Rectal smooth muscle tissue (tissue), 1 donor: ENCODE measurements at regions not wholly inside any gene's neighbourhood (a gene's known extent, or its start where the extent isn't known, plus 50 kb on each side); places are given as distances from the start of the nearest gene placed in this dataset.

Experiments
- H3K27ac ChIP-seq: one replicate; pipeline ENCODE4 v1.7.0; 2013; ENCODE audit warnings: low read depth, low read length, inconsistent platforms
- H3K27me3 ChIP-seq: one replicate; pipeline ENCODE4 v1.7.0; 2013; ENCODE audit warnings: low read length; ENCODE audit not compliant: control insufficient read depth, insufficient read depth
- H3K36me3 ChIP-seq: one replicate; pipeline ENCODE4 v1.7.0; 2013; ENCODE audit warnings: low read length; ENCODE audit not compliant: control insufficient read depth, insufficient read depth
- H3K4me1 ChIP-seq: one replicate; pipeline ENCODE4 v1.7.0; 2013; ENCODE audit warnings: low read length; ENCODE audit not compliant: control insufficient read depth, insufficient read depth
- H3K4me3 ChIP-seq: one replicate; pipeline ENCODE4 v1.7.0; 2013; ENCODE audit warnings: low read length
- H3K9ac ChIP-seq: one replicate; pipeline ENCODE4 v1.7.0; 2013; ENCODE audit warnings: low read length

- H3K9ac ChIP-seq = no peak overlapping the region
- H3K27ac ChIP-seq = no peak overlapping the region
- H3K27me3 ChIP-seq = peaks cover 4% of the 10 kb centered on the region
Measured at GRCh38 chr17:79395066-79395465, 215.8 kb downstream of the RBFOX3 start.

GRCh38 chr17:79393358-79394052 lies 217.3 kb downstream of the RBFOX3 start:
- Histone ChIP-seq H3K36me3 (no peaks in the 10 kb centered on the region), H3K27ac (no peak overlapping the region), H3K4me3 (no peak overlapping the region), H3K27me3 (peaks cover 4% of the 10 kb centered on the region), H3K4me1 (no peaks in the 10 kb centered on the region), H3K9ac (no peak overlapping the region)

More at GRCh38 chr17:79395066-79395465, 215.8 kb downstream of the RBFOX3 start:
- H3K4me1 ChIP-seq = no peaks in the 10 kb centered on the region
- no peaks in the 10 kb centered on the region for H3K36me3 ChIP-seq
- no peak overlapping the region for H3K4me3 ChIP-seq

- Histone ChIP-seq H3K27me3 (peaks cover 7% of the 10 kb centered on the region), H3K4me1 (no peaks in the 10 kb centered on the region), H3K9ac (no peak overlapping the region), H3K27ac (no peak overlapping the region), H3K4me3 (no peak overlapping the region), H3K36me3 (no peaks in the 10 kb centered on the region)
Measured at GRCh38 chr17:79392598-79392997, 218.3 kb downstream of the RBFOX3 start.

- Histone ChIP-seq H3K27ac (no peak overlapping the region), H3K27me3 (peaks cover 7% of the 10 kb centered on the region), H3K4me1 (no peaks in the 10 kb centered on the region), H3K9ac (no peak overlapping the region), H3K4me3 (no peak overlapping the region), H3K36me3 (no peaks in the 10 kb centered on the region)
Measured at GRCh38 chr17:79391376-79392233, 219.2 kb downstream of the RBFOX3 start.

- Histone ChIP-seq H3K4me1 (no peaks in the 10 kb centered on the region), H3K27ac (no peak overlapping the region), H3K4me3 (no peak overlapping the region), H3K36me3 (no peaks in the 10 kb centered on the region), H3K9ac (no peak overlapping the region), H3K27me3 (peaks cover 7% of the 10 kb centered on the region)
Measured at GRCh38 chr17:79389896-79390295, 221.0 kb downstream of the RBFOX3 start.

- no peaks in the 10 kb centered on the region for H3K36me3 ChIP-seq
- no peak overlapping the region for H3K27ac ChIP-seq
- peaks cover 7% of the 10 kb centered on the region for H3K27me3 ChIP-seq
- no peak overlapping the region for H3K9ac ChIP-seq
- H3K4me3 ChIP-seq = no peak overlapping the region
- no peaks in the 10 kb centered on the region for H3K4me1 ChIP-seq
Measured at GRCh38 chr17:79388556-79389295, 222.1 kb downstream of the RBFOX3 start.

- Histone ChIP-seq H3K27ac (no peak overlapping the region), H3K4me3 (no peak overlapping the region), H3K4me1 (no peaks in the 10 kb centered on the region), H3K27me3 (peaks cover 7% of the 10 kb centered on the region), H3K36me3 (no peaks in the 10 kb centered on the region), H3K9ac (no peak overlapping the region)
Measured at GRCh38 chr17:79387783-79388182, 223.1 kb downstream of the RBFOX3 start.

- no peak overlapping the region for H3K27ac ChIP-seq
- H3K27me3 ChIP-seq = peaks cover 3% of the 10 kb centered on the region
- H3K36me3 ChIP-seq = no peaks in the 10 kb centered on the region
- no peak overlapping the region for H3K9ac ChIP-seq
- H3K4me1 ChIP-seq = no peaks in the 10 kb centered on the region
- no peak overlapping the region for H3K4me3 ChIP-seq
Measured at GRCh38 chr17:79385962-79386563, 224.8 kb downstream of the RBFOX3 start.

- no peak overlapping the region for H3K27ac ChIP-seq
- no peak overlapping the region for H3K9ac ChIP-seq
- no peaks in the 10 kb centered on the region for H3K4me1 ChIP-seq
- H3K36me3 ChIP-seq = no peaks in the 10 kb centered on the region
- H3K27me3 ChIP-seq = no peaks in the 10 kb centered on the region
- H3K4me3 ChIP-seq = no peak overlapping the region
Measured at GRCh38 chr17:79382313-79382712, 228.5 kb downstream of the RBFOX3 start.

GRCh38 chr17:79379700-79380445 lies 231.0 kb downstream of the RBFOX3 start:
- Histone ChIP-seq H3K4me1 (no peaks in the 10 kb centered on the region), H3K27me3 (no peaks in the 10 kb centered on the region), H3K9ac (no peak overlapping the region), H3K4me3 (no peak overlapping the region), H3K27ac (no peak overlapping the region), H3K36me3 (no peaks in the 10 kb centered on the region)

GRCh38 chr17:79377230-79377786 lies 233.5 kb downstream of the RBFOX3 start:
- Histone ChIP-seq H3K4me3 (no peak overlapping the region), H3K9ac (no peak overlapping the region), H3K4me1 (no peaks in the 10 kb centered on the region), H3K27me3 (no peaks in the 10 kb centered on the region), H3K36me3 (no peaks in the 10 kb centered on the region), H3K27ac (no peak overlapping the region)
